H1 (cell line): ENCODE measurements at regions not wholly inside any gene's neighbourhood (a gene's known extent, or its start where the extent isn't known, plus 50 kb on each side); places are given as distances from the start of the nearest gene placed in this dataset.

ENCODE experiments used
- CTCF ChIA-PET: fragments of 300-600 bp; sonication (Branson Sonifier 250); formaldehyde crosslinking; loops from one replicate; lab custom pipeline; 2021; ENCODE audit not compliant: partially characterized antibody; lab: Charles Lee
- POLR2A ChIA-PET: fragments of 300-600 bp; sonication (Branson Sonifier 250); formaldehyde crosslinking; loops from one replicate; lab custom pipeline; 2021; ENCODE audit warnings: inconsistent platforms; ENCODE audit not compliant: partially characterized antibody; lab: Charles Lee
- DNase-seq, 2 experiments: peaks; one replicate each; pipeline versions ENCODE4 v3.0.0 to v3.0.0-alpha.2; 2010 to 2022; ENCODE audit warnings: low spot score in 2 of 2, low read depth in 1 of 2, mixed read lengths in 1 of 2
- FAIRE-seq: peaks from 2 replicates; lab custom pipeline; 2011; peaks lifted over from hg19 to GRCh38; lab: Jason Lieb, UNC
- H2AFZ ChIP-seq: 2 replicates; pipeline ENCODE4 v1.8.1; 2012; ENCODE audit warnings: low read length, inconsistent platforms
- H2AK5ac ChIP-seq: 2 replicates; pipeline ENCODE4 v1.6.1; 2013; ENCODE audit warnings: low read depth, low read length
- H2BK120ac ChIP-seq: replicated peaks from 2 replicates; pipeline ENCODE3; 2013; ENCODE audit warnings: low read depth, low read length, inconsistent platforms
- H2BK12ac ChIP-seq: 2 replicates; pipeline ENCODE4 v1.6.1; 2013; ENCODE audit warnings: low read depth, low read length
- H2BK15ac ChIP-seq: 2 replicates; pipeline ENCODE4 v1.6.1; 2013; ENCODE audit warnings: low read length
- H2BK20ac ChIP-seq: 2 replicates; pipeline ENCODE4 v1.6.1; 2013; ENCODE audit warnings: low read length
- H2BK5ac ChIP-seq: 2 replicates; pipeline ENCODE4 v1.6.1; 2013; ENCODE audit warnings: low read depth, low read length
- H3K14ac ChIP-seq: 2 replicates; pipeline ENCODE4 v1.6.1; 2013; ENCODE audit warnings: inconsistent platforms; ENCODE audit not compliant: insufficient read length
- H3K18ac ChIP-seq: 2 replicates; pipeline ENCODE4 v1.6.1; 2013; ENCODE audit warnings: low read length; ENCODE audit errors: extremely low read depth
- H3K23ac ChIP-seq: 2 replicates; pipeline ENCODE4 v1.6.1; 2013; ENCODE audit warnings: inconsistent platforms; ENCODE audit not compliant: insufficient read length
- H3K23me2 ChIP-seq: 2 replicates; pipeline ENCODE4 v1.6.1; 2013; ENCODE audit warnings: low read depth, low read length
- H3K27ac ChIP-seq: 2 replicates; pipeline ENCODE4 v1.6.1; 2011; ENCODE audit warnings: low read depth, low read length, inconsistent platforms
- H3K27me3 ChIP-seq, 4 experiments: replicated peaks in 1 of 4; 1 replicate in 1 of 4; 2 replicates in 3 of 4; pipeline versions ENCODE4 v1.6.1 to v1.8.1; 2011 to 2013; ENCODE audit warnings: low read length in 3 of 4, mild to moderate bottlenecking in 3 of 4, inconsistent platforms in 2 of 4, mixed read lengths in 2 of 4, moderate library complexity in 1 of 4; ENCODE audit not compliant: control insufficient read depth in 3 of 4, insufficient read depth in 3 of 4; ENCODE audit errors: extremely low read depth in 1 of 4
- H3K36me3 ChIP-seq, 4 experiments: 2 replicates each; pipeline versions ENCODE4 v1.6.1 to v1.8.1; 2011 to 2013; ENCODE audit warnings: mild to moderate bottlenecking in 4 of 4, low read length in 3 of 4, moderate library complexity in 2 of 4, control low read depth in 1 of 4, inconsistent platforms in 1 of 4; ENCODE audit not compliant: insufficient read depth in 4 of 4, control insufficient read depth in 2 of 4
- H3K4ac ChIP-seq: replicated peaks from 2 replicates; pipeline ENCODE3; 2013; ENCODE audit warnings: low read length, low read depth, mixed read lengths, inconsistent platforms; ENCODE audit not compliant: insufficient read length
- H3K4me1 ChIP-seq, 4 experiments: replicated peaks in 1 of 4; 1 replicate in 1 of 4; 2 replicates in 3 of 4; pipeline versions ENCODE4 v1.6.1 to v1.8.1; 2011 to 2013; ENCODE audit warnings: low read length in 3 of 4, inconsistent platforms in 2 of 4, mixed read lengths in 1 of 4; ENCODE audit not compliant: insufficient read depth in 4 of 4, control insufficient read depth in 3 of 4
- H3K4me2 ChIP-seq, 2 experiments: 2 replicates each; pipeline versions ENCODE4 v1.6.1 to v1.8.1; 2011 to 2013; ENCODE audit warnings: low read depth in 2 of 2, low read length in 2 of 2, control low read depth in 1 of 2, inconsistent platforms in 1 of 2, mild to moderate bottlenecking in 1 of 2; ENCODE audit not compliant: insufficient read depth in 1 of 2
- H3K4me3 ChIP-seq, 4 experiments: fragments of 200-600, 300-600 bp in 1 of 4; sonication (generic), shearing (Covaris generic), sonication (Bioruptor Twin) in 1 of 4; 2 replicates each; pipeline versions ENCODE4 v1.5.1 to v1.8.1; 2011 to 2016; ENCODE audit warnings: low read length in 4 of 4, low read depth in 3 of 4, control low read depth in 2 of 4, inconsistent platforms in 2 of 4, mild to moderate bottlenecking in 2 of 4, mixed read lengths in 1 of 4, moderate library complexity in 1 of 4; ENCODE audit not compliant: insufficient read depth in 2 of 4; ENCODE audit errors: extremely low read depth in 1 of 4
- H3K56ac ChIP-seq: replicated peaks from 2 replicates; pipeline ENCODE3; 2013; ENCODE audit warnings: low read depth, mild to moderate bottlenecking, mixed read lengths, low read length, inconsistent platforms; ENCODE audit not compliant: insufficient read length
- H3K79me1 ChIP-seq: 2 replicates; pipeline ENCODE4 v1.6.1; 2013; ENCODE audit warnings: low read depth, low read length, control low read depth
- H3K79me2 ChIP-seq, 2 experiments: 2 replicates each; pipeline versions ENCODE4 v1.6.1 to v1.8.1; 2012 to 2013; ENCODE audit warnings: low read length in 2 of 2, mild to moderate bottlenecking in 2 of 2, inconsistent platforms in 1 of 2; ENCODE audit not compliant: insufficient read depth in 2 of 2, control insufficient read depth in 1 of 2
- H3K9ac ChIP-seq, 4 experiments: replicated peaks in 1 of 4; 1 replicate in 1 of 4; 2 replicates in 3 of 4; pipeline versions ENCODE4 v1.6.1 to v1.8.1; 2011 to 2013; ENCODE audit warnings: low read depth in 3 of 4, low read length in 3 of 4, control low read depth in 2 of 4, mild to moderate bottlenecking in 2 of 4, moderate library complexity in 2 of 4, inconsistent platforms in 1 of 4; ENCODE audit errors: extremely low read depth in 1 of 4
- H3K9me3 ChIP-seq, 2 experiments: 2 replicates each; pipeline versions ENCODE4 v1.6.1 to v1.8.1; 2012 to 2013; ENCODE audit warnings: mild to moderate bottlenecking in 2 of 2, moderate library complexity in 2 of 2, control low read depth in 1 of 2, inconsistent platforms in 1 of 2, low read depth in 1 of 2, low read length in 1 of 2, mixed read lengths in 1 of 2; ENCODE audit not compliant: insufficient read depth in 2 of 2
- H4K20me1 ChIP-seq, 2 experiments: replicated peaks in 1 of 2; 2 replicates each; pipeline versions ENCODE3 to v1.8.1; 2011 to 2013; ENCODE audit warnings: inconsistent platforms in 2 of 2, low read length in 2 of 2, mild to moderate bottlenecking in 1 of 2; ENCODE audit not compliant: insufficient read depth in 2 of 2, control insufficient read depth in 1 of 2
- H4K5ac ChIP-seq: 2 replicates; pipeline ENCODE4 v1.6.1; 2013; ENCODE audit warnings: low read length, low read depth, mixed read lengths, inconsistent platforms; ENCODE audit not compliant: insufficient read length
- H4K8ac ChIP-seq: 2 replicates; pipeline ENCODE4 v1.8.0; 2013; ENCODE audit warnings: mild to moderate bottlenecking, moderate library complexity, low read length, inconsistent platforms; ENCODE audit not compliant: insufficient read depth; ENCODE audit errors: extremely low read depth
- H4K91ac ChIP-seq: replicated peaks from 2 replicates; pipeline ENCODE3; 2013; ENCODE audit warnings: low read length, mixed read lengths, inconsistent platforms; ENCODE audit not compliant: insufficient read length
- CBX8 ChIP-seq: fragments of 300-800, 300-1000 bp; sonication (generic); IDR thresholded peaks from 2 replicates; pipeline ENCODE4 v1.7.1; 2016; ENCODE audit warnings: low read depth, low read length, borderline replicate concordance
- EP300 ChIP-seq, 2 experiments: IDR thresholded peaks; 1 replicate in 1 of 2; 2 replicates in 1 of 2; pipeline ENCODE4 v1.6.1; 2011 to 2012; ENCODE audit warnings: low read depth in 2 of 2, low read length in 2 of 2, mild to moderate bottlenecking in 2 of 2, borderline replicate concordance in 1 of 2, inconsistent platforms in 1 of 2, moderate library complexity in 1 of 2
- KDM4A ChIP-seq: IDR thresholded peaks from one replicate; pipeline ENCODE4 v1.7.1; 2012; ENCODE audit warnings: low read depth, mild to moderate bottlenecking, moderate library complexity, low read length, inconsistent platforms; ENCODE audit not compliant: severe bottlenecking
- KDM5A ChIP-seq: fragments of 200-600 bp; IDR thresholded peaks from 2 replicates; pipeline ENCODE4 v1.7.1; 2012; ENCODE audit warnings: mild to moderate bottlenecking, low read length, inconsistent platforms, mixed read lengths
- MAFK ChIP-seq: IDR thresholded peaks from 2 replicates; pipeline ENCODE4 v1.6.1; 2012; ENCODE audit warnings: low read depth, mild to moderate bottlenecking, improper control_type of control experiment, low read length
- MAX ChIP-seq: IDR thresholded peaks from 2 replicates; pipeline ENCODE4 v1.6.1; 2012; ENCODE audit warnings: inconsistent platforms
- RXRA ChIP-seq: IDR thresholded peaks from 2 replicates; pipeline ENCODE4 v1.6.1; 2011; ENCODE audit warnings: low read depth, mild to moderate bottlenecking, low read length, moderate library complexity; ENCODE audit not compliant: insufficient read depth
- SIX5 ChIP-seq: IDR thresholded peaks from 2 replicates; pipeline ENCODE4 v1.6.1; 2011; ENCODE audit warnings: mild to moderate bottlenecking, low read depth, low read length
- SP1 ChIP-seq: IDR thresholded peaks from 2 replicates; pipeline ENCODE4 v1.6.1; 2011; ENCODE audit warnings: low read depth, low read length
- SP2 ChIP-seq: IDR thresholded peaks from 2 replicates; pipeline ENCODE4 v1.6.1; 2012; ENCODE audit warnings: mild to moderate bottlenecking, low read length, inconsistent platforms
- TAF7 ChIP-seq: optimal IDR thresholded peaks from 2 replicates; pipeline ENCODE3; 2011; ENCODE audit warnings: low read depth, mild to moderate bottlenecking, inconsistent platforms, low read length, moderate library complexity, borderline replicate concordance
- TCF12 ChIP-seq: IDR thresholded peaks from 2 replicates; pipeline ENCODE4 v1.6.1; 2011; ENCODE audit warnings: low read depth, mild to moderate bottlenecking, low read length
- ZNF274 ChIP-seq: IDR thresholded peaks from 2 replicates; pipeline ENCODE4 v1.7.0; 2012; ENCODE audit warnings: low read length, borderline replicate concordance; ENCODE audit errors: extremely low read depth
- WGBS, 2 experiments: shearing (Covaris generic) in 1 of 2; methylation state at CpG; one replicate each; pipeline versions ENCODE4 v1.1.6 to v1.1.7; 2013 to 2015; ENCODE audit warnings: low lambda C conversion rate in 2 of 2, mixed read lengths in 2 of 2, inconsistent platforms in 1 of 2, low coverage in 1 of 2, missing lambda C conversion rate in 1 of 2; ENCODE audit not compliant: insufficient replicate concordance in 2 of 2, insufficient coverage in 1 of 2, insufficient read length in 1 of 2; ENCODE audit errors: extremely low coverage in 1 of 2, missing lambda C conversion rate in 1 of 2; 5-methylcytosine and 5-hydroxymethylcytosine counted together

- no peak for FAIRE-seq
- 83% methylated on average over 21 of the region's 21 CpGs; no CpG with 5 or more reads in 1 of the 2 experiments for WGBS, 2 experiments
- Histone ChIP-seq H3K27ac (no peak overlapping the region), H3K23ac (no peak overlapping the region), H2BK120ac (no peak overlapping the region), H3K9ac (no peak overlapping the region), H4K20me1 (no peaks in the 10 kb centered on the region), H4K8ac (no peak overlapping the region), H3K23me2 (no peaks in the 10 kb centered on the region), H3K36me3 (no peaks in the 10 kb centered on the region), H3K4me1 (no peaks in the 10 kb centered on the region; a peak in 1 of 7 replicates), H3K9me3 (no peaks in the 10 kb centered on the region), H3K14ac (no peak overlapping the region), H3K4ac (no peak overlapping the region), H3K4me2 (no peak overlapping the region), H3K4me3 (no peak overlapping the region), H3K18ac (no peak overlapping the region; the same call in 1 of the 2 replicates), H2AFZ (no peak overlapping the region), H4K91ac (no peak overlapping the region), H2BK12ac (no peak overlapping the region), H2BK20ac (no peak overlapping the region), H3K79me2 (no peaks in the 10 kb centered on the region), H2AK5ac (no peak overlapping the region; the same call in 1 of the 2 replicates), H2BK5ac (no peak overlapping the region), H2BK15ac (no peak overlapping the region; the same call in 1 of the 2 replicates), H3K27me3 (no peaks in the 10 kb centered on the region), H3K79me1 (no peaks in the 10 kb centered on the region), H4K5ac (no peak overlapping the region), H3K56ac (no peak overlapping the region)
- ChIA-PET POLR2A (interaction anchor here (0.7 to 1.4 kb wide), 3 partner anchors 21 to 209 kb away, joined by 3 to 7 read pairs (median 3); no protein-coding TSS in a partner anchor), CTCF (interaction anchor here (0.6 to 15.1 kb wide), 51 partner anchors 7 to 634 kb away, joined by 3 to 199 read pairs (median 4); no protein-coding TSS in a partner anchor)
- no peak for DNase-seq
- TF ChIP-seq SIX5 (no peak), TAF7 (no peak), TCF12 (no peak), MAX (no peak), KDM4A (no peak), ZNF274 (no peak), SP1 (no peak), EP300 (IDR thresholded peaks at IDR 0.05; ENCODE audit: borderline replicate concordance in 1 of 2, low read depth in 2 of 2, low read length in 2 of 2) (no peak), SP2 (no peak), RXRA (no peak), KDM5A (no peak), CBX8 (no peak), MAFK (no peak)
These were observed 108.1 kb downstream of the KLF13 start for GRCh38 chr15:31434588-31435260.
